HG03060 (cell line): ENCODE measurements at regions not wholly inside any gene's neighbourhood (a gene's known extent, or its start where the extent isn't known, plus 50 kb on each side); places are given as distances from the start of the nearest gene placed in this dataset.

ENCODE experiments used
- ATAC-seq: cut with Tn5 transposase; IDR thresholded peaks from one replicate; pipeline ENCODE4 v1.9.1; 2021; ENCODE audit warnings: low read depth, moderate number of reproducible peaks; ENCODE audit not compliant: unreplicated experiment

GRCh38 chrX:9311421-9312160 lies 153.3 kb upstream of the TBL1X start:
- no peak for ATAC-seq

GRCh38 chrX:9312922-9313867 lies 151.7 kb upstream of the TBL1X start:
- peak; percentile 71 for ATAC-seq

- ATAC-seq: no peak
These were observed 149.8 kb upstream of the TBL1X start for GRCh38 chrX:9315086-9315485.

GRCh38 chrX:9316096-9316495 lies 148.8 kb upstream of the TBL1X start:
- ATAC-seq: no peak

GRCh38 chrX:9317176-9317575 lies 147.7 kb upstream of the TBL1X start:
- no peak for ATAC-seq

- no peak for ATAC-seq
These were observed 146.6 kb upstream of the TBL1X start for GRCh38 chrX:9318213-9318612.

GRCh38 chrX:9318766-9319165 lies 146.1 kb upstream of the TBL1X start:
- no peak for ATAC-seq

- no peak for ATAC-seq
These were observed 143.9 kb upstream of the TBL1X start for GRCh38 chrX:9320940-9321339.

GRCh38 chrX:9324676-9325075 lies 140.2 kb upstream of the TBL1X start:
- no peak for ATAC-seq

- no peak for ATAC-seq
These were observed 138.5 kb upstream of the TBL1X start for GRCh38 chrX:9326369-9326768.

- ATAC-seq: no peak
These were observed 137.6 kb upstream of the TBL1X start for GRCh38 chrX:9327086-9327746.

- ATAC-seq: no peak
These were observed 137.1 kb upstream of the TBL1X start for GRCh38 chrX:9327747-9328145.

GRCh38 chrX:9329056-9329455 lies 135.8 kb upstream of the TBL1X start:
- no peak for ATAC-seq

- ATAC-seq: no peak
These were observed 134.4 kb upstream of the TBL1X start for GRCh38 chrX:9330249-9330982.

- ATAC-seq: no peak
These were observed 130.8 kb upstream of the TBL1X start for GRCh38 chrX:9333873-9334560.

GRCh38 chrX:9335251-9335650 lies 129.6 kb upstream of the TBL1X start:
- no peak for ATAC-seq

- no peak for ATAC-seq
These were observed 128.4 kb upstream of the TBL1X start for GRCh38 chrX:9336456-9336855.

- no peak for ATAC-seq
These were observed 127.8 kb upstream of the TBL1X start for GRCh38 chrX:9337046-9337445.

- no peak for ATAC-seq
These were observed 125.9 kb upstream of the TBL1X start for GRCh38 chrX:9338986-9339385.
